ENCODE measurements at regions not wholly inside any gene's neighbourhood (a gene's known extent, or its start where the extent isn't known, plus 50 kb on each side); places are given as distances from the start of the nearest gene placed in this dataset.

- H3K27me3 ChIP-seq = no peaks in the 10 kb centered on the region
- H3K4me3 ChIP-seq (replicated peaks in 1 of 3) = no peak overlapping the region
- H3K36me3 ChIP-seq = no peaks in the 10 kb centered on the region
- no peaks in the 10 kb centered on the region for H3K9me3 ChIP-seq
- WGBS, 2 donors = 92 to 98% methylated on average over 2 of the region's 2 CpGs
- intact Hi-C loops (cut with DNase I) = no loop called here
- H3K4me1 ChIP-seq = no peaks in the 10 kb centered on the region
- no peak for DNase-seq
- TF ChIP-seq POLR2A (IDR thresholded peaks at IDR 0.05) (no peak), CTCF (IDR thresholded peaks at IDR 0.05) (no peak)
- H3K27ac ChIP-seq = no peak overlapping the region
Observed at GRCh38 chr15:69758291-69758771, 305.7 kb downstream of the RPLP1 start.

- WGBS, 2 donors = 86 to 89% methylated on average over 8 of the region's 8 CpGs
- Histone ChIP-seq H3K27ac (no peak overlapping the region), H3K36me3 (no peaks in the 10 kb centered on the region), H3K4me1 (no peaks in the 10 kb centered on the region), H3K4me3 (replicated peaks in 1 of 3) (no peak overlapping the region), H3K27me3 (no peaks in the 10 kb centered on the region), H3K9me3 (no peaks in the 10 kb centered on the region)
- TF ChIP-seq CTCF (IDR thresholded peaks at IDR 0.05) (no peak), POLR2A (IDR thresholded peaks at IDR 0.05) (no peak)
- DNase-seq = peak; percentile 16 to 21
- intact Hi-C loops (cut with DNase I) = no loop called here
Observed at GRCh38 chr15:69758810-69759790, 306.5 kb downstream of the RPLP1 start.

- no peak overlapping the region for H3K27ac ChIP-seq
- H3K27me3 ChIP-seq = no peaks in the 10 kb centered on the region
- H3K4me3 ChIP-seq (replicated peaks in 1 of 3) = no peak overlapping the region
- no peak for DNase-seq
- 79% methylated on average over 3 of the region's 3 CpGs for WGBS, 2 donors
- intact Hi-C loops (cut with DNase I) = no loop called here
- TF ChIP-seq POLR2A (IDR thresholded peaks at IDR 0.05) (no peak), CTCF (IDR thresholded peaks at IDR 0.05) (no peak)
- H3K9me3 ChIP-seq = no peaks in the 10 kb centered on the region
- H3K36me3 ChIP-seq = no peaks in the 10 kb centered on the region
- H3K4me1 ChIP-seq = no peaks in the 10 kb centered on the region
Observed at GRCh38 chr15:69760258-69760845, 307.7 kb downstream of the RPLP1 start.

GRCh38 chr15:69760890-69761568 is 308.4 kb downstream of the RPLP1 start:
- no peaks in the 10 kb centered on the region for H3K27me3 ChIP-seq
- WGBS, 2 donors = 77 to 78% methylated on average over 7 of the region's 7 CpGs

More at GRCh38 chr15:69760890-69761568, 308.4 kb downstream of the RPLP1 start:
- intact Hi-C loops (cut with DNase I) = no loop called here
- Histone ChIP-seq H3K9me3 (no peaks in the 10 kb centered on the region), H3K4me1 (no peaks in the 10 kb centered on the region), H3K36me3 (no peaks in the 10 kb centered on the region), H3K27ac (no peak overlapping the region), H3K4me3 (replicated peaks in 1 of 3) (no peak overlapping the region)
- TF ChIP-seq POLR2A (IDR thresholded peaks at IDR 0.05) = no peak
- no peak for TF ChIP-seq CTCF (IDR thresholded peaks at IDR 0.05)
- DNase-seq = peak; percentile 12 to 23

Measured in thyroid gland (tissue), 4 donors.